HUDEP-2 (cell line): ENCODE measurements at regions not wholly inside any gene's neighbourhood (a gene's known extent, or its start where the extent isn't known, plus 50 kb on each side); places are given as distances from the start of the nearest gene placed in this dataset.

Experiments
- DNase-seq, 76 experiments: peaks; one replicate each; lab custom pipeline; 2025; ENCODE audit not compliant: unreplicated experiment in 76 of 76; lab: John Stamatoyannopoulos, UW

DNA sequence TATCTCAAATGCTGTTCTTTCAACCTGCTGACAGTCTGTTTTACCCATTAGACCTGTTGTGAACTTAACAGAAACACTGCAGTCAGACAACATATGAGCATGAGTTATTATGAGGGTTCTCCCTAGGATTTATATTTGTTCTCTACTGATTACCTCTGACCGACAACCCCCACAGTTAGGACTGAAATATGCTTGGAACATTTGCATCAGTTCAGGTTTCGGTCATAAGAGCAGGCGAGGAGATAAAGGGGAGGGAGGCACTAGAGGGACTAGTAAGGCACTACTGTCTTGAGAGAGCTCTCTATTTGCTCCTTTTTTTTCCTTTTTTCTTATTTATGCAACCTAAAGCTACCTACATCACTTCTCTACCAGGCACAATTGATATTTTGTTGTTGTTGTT, 133.2 kb upstream of the REG3G start:
- DNase-seq: no peak

- DNase-seq: no peak
Observed at GRCh38 chr2:78895022-78895421, 130.5 kb upstream of the REG3G start.

DNA sequence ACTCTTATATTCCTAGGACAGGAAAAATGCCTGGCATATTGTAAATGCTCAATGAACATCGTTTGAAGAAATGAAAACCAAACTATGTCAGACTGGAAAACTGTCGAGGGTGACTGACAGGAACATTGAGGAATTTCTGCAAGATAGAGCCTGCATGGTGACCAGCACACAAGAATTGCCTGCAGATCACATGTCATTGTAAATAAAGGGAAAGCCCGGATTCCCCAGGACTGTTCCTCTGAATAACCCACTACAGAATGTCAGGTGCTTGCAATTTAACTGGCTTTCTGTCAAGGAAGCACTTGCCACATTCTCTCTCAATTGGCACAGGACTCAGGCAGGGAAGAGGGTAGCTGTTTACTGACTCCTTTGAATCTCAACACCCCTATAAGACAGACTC, 129.0 kb upstream of the REG3G start:
- DNase-seq: no peak

DNA sequence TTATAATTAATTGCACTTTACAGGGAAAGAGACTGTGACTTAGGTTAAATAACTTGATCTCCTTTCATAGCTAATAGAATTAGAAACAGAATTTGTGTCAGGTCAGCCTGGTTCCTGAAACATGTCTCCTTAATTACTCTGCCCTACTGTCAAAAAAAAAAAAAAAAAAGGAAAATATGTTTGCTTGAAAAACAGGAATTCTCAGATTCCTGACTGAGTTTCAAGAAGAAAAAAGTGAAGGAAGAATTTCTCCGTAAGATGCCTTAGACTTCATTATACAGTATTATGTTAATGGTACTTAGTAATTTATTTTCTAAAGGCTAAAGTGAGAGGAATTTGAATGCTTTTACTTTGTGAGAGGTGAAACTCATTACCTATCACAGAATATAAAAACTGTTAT, 118.4 kb upstream of the REG3G start:
- no peak for DNase-seq

DNA sequence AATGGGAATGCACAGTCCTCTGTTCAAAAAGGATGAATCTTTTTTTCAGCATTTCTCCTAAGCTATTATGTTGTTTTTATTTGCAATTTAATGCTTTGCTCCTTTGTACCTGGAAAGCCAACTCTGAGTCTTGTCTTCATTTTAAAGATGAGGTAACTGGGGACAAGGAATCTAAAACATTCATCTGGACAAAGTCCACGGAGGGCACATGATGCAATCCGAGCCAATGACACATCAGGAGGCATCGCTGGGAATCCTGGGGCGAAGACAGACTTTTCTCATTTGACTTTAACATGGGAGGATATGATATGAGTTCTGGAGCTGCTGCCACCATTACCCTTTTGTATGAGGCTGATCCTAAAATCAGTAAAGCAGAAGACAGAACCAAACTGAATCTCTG, 116.5 kb upstream of the REG3G start:
- DNase-seq: no peak

- no peak for DNase-seq
Observed at GRCh38 chr2:78910376-78910775, 115.1 kb upstream of the REG3G start.

- DNase-seq: no peak
Observed at GRCh38 chr2:78913257-78913656, 112.2 kb upstream of the REG3G start.

DNA sequence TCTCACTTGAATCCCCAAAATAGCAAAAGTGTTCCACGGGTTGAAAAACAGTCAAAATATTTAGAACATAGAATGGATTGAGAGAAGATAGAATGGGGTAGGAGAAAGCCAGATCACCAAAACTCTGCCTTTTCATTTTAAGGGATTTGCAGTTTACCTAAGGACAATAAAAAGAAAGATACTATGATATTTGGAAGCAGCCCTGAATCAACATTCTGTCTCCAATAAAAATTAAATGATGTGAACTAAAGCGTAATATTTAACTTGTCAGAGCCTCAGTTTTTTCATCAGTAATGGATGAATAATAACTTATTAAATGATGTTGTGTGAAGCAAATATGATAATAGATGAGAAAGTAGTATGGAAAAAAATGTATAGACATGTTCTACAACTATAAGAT, 100.2 kb upstream of the REG3G start:
- DNase-seq: no peak

- DNase-seq: no peak
Observed at GRCh38 chr2:78928502-78928901, 97.0 kb upstream of the REG3G start.

DNA sequence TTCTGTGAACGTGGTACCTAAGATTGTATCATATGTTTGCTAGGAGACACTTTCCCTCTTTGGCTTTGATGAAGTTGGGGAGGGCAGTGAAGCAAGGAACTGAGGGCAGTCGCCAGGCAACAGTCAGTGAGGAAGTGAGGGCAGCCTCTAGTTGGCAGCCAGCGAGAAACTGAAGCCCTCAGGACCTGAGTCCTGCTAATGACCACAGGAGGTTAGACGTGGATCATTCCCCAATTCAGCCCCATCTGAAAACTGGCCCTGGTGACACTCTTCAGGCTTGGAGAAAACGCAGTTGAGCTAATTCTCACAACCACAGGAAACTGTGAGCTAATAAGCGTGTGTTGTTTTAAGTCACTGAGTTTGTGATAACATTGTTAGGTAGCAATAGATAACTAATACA, 84.5 kb upstream of the REG3G start:
- DNase-seq: no peak

GRCh38 chr2:78941751-78942150, 83.8 kb upstream of the REG3G start:
- no peak for DNase-seq

GRCh38 chr2:78963881-78964280, 61.6 kb upstream of the REG3G start:
- no peak for DNase-seq

GRCh38 chr2:78967294-78967693, 58.2 kb upstream of the REG3G start:
- DNase-seq: no peak

- DNase-seq: no peak
Observed at GRCh38 chr2:78973630-78974029, 51.9 kb upstream of the REG3G start.
